HG02885 (cell line): ENCODE measurements at regions not wholly inside any gene's neighbourhood (a gene's known extent, or its start where the extent isn't known, plus 50 kb on each side); places are given as distances from the start of the nearest gene placed in this dataset.

Experiments
- ATAC-seq: cut with Tn5 transposase; IDR thresholded peaks from one replicate; pipeline ENCODE4 v1.9.1; 2021; ENCODE audit warnings: mild to moderate bottlenecking; ENCODE audit not compliant: unreplicated experiment, poor library complexity

- no peak for ATAC-seq
Measured at GRCh38 chr13:40197049-40197448, 469.4 kb downstream of the FOXO1 start.

- no peak for ATAC-seq
Measured at GRCh38 chr13:40197936-40198595, 468.4 kb downstream of the FOXO1 start.

- no peak for ATAC-seq
Measured at GRCh38 chr13:40200273-40200978, 466.0 kb downstream of the FOXO1 start.

GRCh38 chr13:40204246-40204645 lies 462.2 kb downstream of the FOXO1 start:
- ATAC-seq, result no peak

GRCh38 chr13:40205771-40206240 lies 460.6 kb downstream of the FOXO1 start:
- no peak for ATAC-seq

- peak; percentile 57 for ATAC-seq
Measured at GRCh38 chr13:40206241-40207000, 460.0 kb downstream of the FOXO1 start.

- peak; percentile 73 for ATAC-seq
Measured at GRCh38 chr13:40207001-40207478, 459.4 kb downstream of the FOXO1 start.

GRCh38 chr13:40208517-40208916 lies 457.9 kb downstream of the FOXO1 start:
- no peak for ATAC-seq

GRCh38 chr13:40210865-40211585 lies 455.4 kb downstream of the FOXO1 start:
- ATAC-seq, result no peak

GRCh38 chr13:40211586-40211968 lies 454.9 kb downstream of the FOXO1 start:
- no peak for ATAC-seq

- no peak for ATAC-seq
Measured at GRCh38 chr13:40213779-40214178, 452.7 kb downstream of the FOXO1 start.

- no peak for ATAC-seq
Measured at GRCh38 chr13:40215311-40215710, 451.1 kb downstream of the FOXO1 start.

GRCh38 chr13:40215747-40216146 lies 450.7 kb downstream of the FOXO1 start:
- no peak for ATAC-seq

- no peak for ATAC-seq
Measured at GRCh38 chr13:40217675-40218074, 448.8 kb downstream of the FOXO1 start.

GRCh38 chr13:40220299-40220935 lies 446.0 kb downstream of the FOXO1 start:
- no peak for ATAC-seq

GRCh38 chr13:40221131-40221459 lies 445.3 kb downstream of the FOXO1 start:
- ATAC-seq, result no peak

GRCh38 chr13:40221460-40222201 lies 444.8 kb downstream of the FOXO1 start:
- ATAC-seq, result no peak

GRCh38 chr13:40223585-40223984 lies 442.9 kb downstream of the FOXO1 start:
- ATAC-seq, result no peak

- no peak for ATAC-seq
Measured at GRCh38 chr13:40228496-40228895, 437.9 kb downstream of the FOXO1 start.
